DOHH2 (cell line): ENCODE measurements at regions not wholly inside any gene's neighbourhood (a gene's known extent, or its start where the extent isn't known, plus 50 kb on each side); places are given as distances from the start of the nearest gene placed in this dataset.

ENCODE experiments used
- H3F3A ChIP-seq: fragments of 200-600 bp; sonication (generic), shearing (Covaris generic); 2 replicates; pipeline ENCODE4 v1.6.0; 2016; ENCODE audit warnings: antibody characterized with exemption, mild to moderate bottlenecking; ENCODE audit not compliant: control insufficient read depth, insufficient read depth
- H3K27ac ChIP-seq: fragments of 200-600 bp; sonication (generic); 2 replicates; pipeline ENCODE4 v1.5.1; 2014; ENCODE audit warnings: low read depth, mild to moderate bottlenecking, low read length, moderate library complexity
- H3K27me3 ChIP-seq: fragments of 200-600 bp; sonication (generic); 2 replicates; pipeline ENCODE4 v1.6.1; 2014; ENCODE audit warnings: mild to moderate bottlenecking, low read length, mixed read lengths; ENCODE audit not compliant: control insufficient read depth
- H3K36me3 ChIP-seq: fragments of 200-600 bp; sonication (generic); 2 replicates; pipeline ENCODE4 v1.6.1; 2014; ENCODE audit warnings: mild to moderate bottlenecking, low read length, moderate library complexity, mixed read lengths; ENCODE audit not compliant: control insufficient read depth
- H3K4me1 ChIP-seq: fragments of 200-600 bp; sonication (generic); 2 replicates; pipeline ENCODE4 v1.6.1; 2014; ENCODE audit warnings: mild to moderate bottlenecking, low read length, mixed read lengths; ENCODE audit not compliant: control insufficient read depth
- H3K4me2 ChIP-seq: fragments of 200-600 bp; sonication (generic); 2 replicates; pipeline ENCODE4 v1.6.0; 2014; ENCODE audit warnings: mild to moderate bottlenecking, low read length, moderate library complexity
- H3K4me3 ChIP-seq: fragments of 200-600 bp; sonication (generic); 2 replicates; pipeline ENCODE4 v1.5.1; 2014; ENCODE audit warnings: mild to moderate bottlenecking, low read length, mixed read lengths
- H3K79me2 ChIP-seq: fragments of 200-600 bp; sonication (generic); 2 replicates; pipeline ENCODE4 v1.6.1; 2014; ENCODE audit warnings: mild to moderate bottlenecking, low read length, mixed read lengths; ENCODE audit not compliant: control insufficient read depth
- H3K9me2 ChIP-seq: fragments of 200-600 bp; sonication (generic); replicated peaks from 2 replicates; pipeline ENCODE4 v1.6.1; 2014; ENCODE audit warnings: mild to moderate bottlenecking, low read length, mixed read lengths; ENCODE audit not compliant: control insufficient read depth
- H3K9me3 ChIP-seq: fragments of 200-600 bp; sonication (generic); 2 replicates; pipeline ENCODE4 v1.6.1; 2014; ENCODE audit warnings: antibody characterized with exemption, low read length, mixed read lengths; ENCODE audit not compliant: control insufficient read depth, insufficient read depth
- H4K20me1 ChIP-seq: fragments of 200-600 bp; sonication (generic); 2 replicates; pipeline ENCODE4 v1.6.0; 2014; ENCODE audit warnings: low read depth, mild to moderate bottlenecking, antibody characterized with exemption, low read length, moderate library complexity; ENCODE audit not compliant: control insufficient read depth, insufficient read depth
- CTCF ChIP-seq: fragments of 200-600 bp; sonication (generic); IDR thresholded peaks from one replicate; pipeline ENCODE4 v1.5.1; 2014; ENCODE audit warnings: antibody characterized with exemption, mild to moderate bottlenecking, low read depth, low read length; ENCODE audit not compliant: poor library complexity, severe bottlenecking
- EZH2phosphoT487 ChIP-seq: fragments of 200-600 bp; sonication (generic); IDR thresholded peaks from 2 replicates; pipeline ENCODE4 v1.6.1; 2017; ENCODE audit warnings: borderline replicate concordance, mild to moderate bottlenecking, antibody characterized with exemption, low read length, moderate library complexity, mixed read lengths

DNA sequence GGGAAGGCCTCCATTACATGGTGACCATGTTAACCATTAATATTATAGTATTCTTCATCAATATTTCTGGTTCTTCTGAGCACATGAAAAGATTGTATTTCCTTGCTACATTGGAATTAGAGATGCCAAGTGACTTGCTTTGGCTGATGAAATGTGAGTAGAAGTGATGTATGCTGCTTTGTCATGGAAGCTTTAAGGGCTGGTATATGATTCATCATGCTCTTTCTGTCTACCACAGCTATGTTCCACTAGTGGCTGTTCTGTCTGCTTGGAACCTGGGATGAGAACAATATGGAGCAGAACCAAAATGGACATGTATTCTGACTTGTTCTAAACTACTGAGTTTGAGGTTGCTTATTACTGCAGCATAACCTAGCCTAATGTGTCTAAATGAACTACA, 163.3 kb downstream of the TM2D1 start:
- Histone ChIP-seq H3K4me3 (no peak overlapping the region), H3K79me2 (no peaks in the 10 kb centered on the region), H3K4me1 (no peaks in the 10 kb centered on the region), H3K4me2 (no peak overlapping the region), H3K9me3 (peaks cover 7% of the 10 kb centered on the region; the same call in 1 of the 2 replicates), H3K27ac (no peak overlapping the region), H4K20me1 (no peaks in the 10 kb centered on the region), H3K36me3 (no peaks in the 10 kb centered on the region), H3F3A (no peaks in the 10 kb centered on the region), H3K27me3 (no peaks in the 10 kb centered on the region), H3K9me2 (no peaks in the 10 kb centered on the region)
- TF ChIP-seq EZH2phosphoT487 (no peak), CTCF (no peak)

DNA sequence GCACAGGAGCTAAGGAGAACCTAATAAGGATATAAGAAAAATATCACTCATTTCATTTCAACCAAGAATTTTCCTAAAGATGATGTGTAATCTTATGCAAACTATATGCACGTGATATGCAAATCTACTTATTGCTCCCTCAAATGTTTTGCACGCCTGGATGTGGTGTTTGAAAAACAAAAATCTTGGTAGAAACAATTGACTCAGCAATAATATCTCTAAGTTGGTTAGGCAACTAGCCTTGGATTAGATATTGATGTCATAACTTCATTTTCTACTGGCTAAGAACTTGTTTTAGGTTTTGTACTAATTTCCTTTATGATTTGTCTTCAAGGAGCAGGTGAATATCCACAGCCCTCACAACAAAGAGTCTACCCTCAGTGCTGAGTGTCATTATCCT, 164.6 kb downstream of the TM2D1 start:
- Histone ChIP-seq H3K4me3 (no peak overlapping the region), H3K9me2 (no peaks in the 10 kb centered on the region), H4K20me1 (no peaks in the 10 kb centered on the region), H3K4me1 (no peaks in the 10 kb centered on the region), H3K36me3 (no peaks in the 10 kb centered on the region), H3K4me2 (no peak overlapping the region), H3K27me3 (no peaks in the 10 kb centered on the region), H3F3A (no peaks in the 10 kb centered on the region), H3K9me3 (no peaks in the 10 kb centered on the region; the same call in 1 of the 2 replicates), H3K27ac (no peak overlapping the region), H3K79me2 (no peaks in the 10 kb centered on the region)
- no peak for TF ChIP-seq EZH2phosphoT487
- TF ChIP-seq CTCF, result no peak

GRCh38 chr1:61556631-61557030, 168.3 kb downstream of the TM2D1 start:
- no peak overlapping the region for H3K4me3 ChIP-seq
- no peaks in the 10 kb centered on the region for H3K79me2 ChIP-seq
- H3K4me2 ChIP-seq, result no peak overlapping the region
- no peaks in the 10 kb centered on the region; the same call in 1 of the 2 replicates for H3K9me3 ChIP-seq
- TF ChIP-seq CTCF (no peak), EZH2phosphoT487 (no peak)
- H3K36me3 ChIP-seq, result no peaks in the 10 kb centered on the region
- no peaks in the 10 kb centered on the region for H3K9me2 ChIP-seq
- H4K20me1 ChIP-seq, result no peaks in the 10 kb centered on the region
- H3F3A ChIP-seq, result no peaks in the 10 kb centered on the region
- H3K4me1 ChIP-seq, result no peaks in the 10 kb centered on the region
- no peaks in the 10 kb centered on the region for H3K27me3 ChIP-seq
- H3K27ac ChIP-seq, result no peak overlapping the region
